NOMO-1 treated with DMSO at 0.1 percent for 48 hours (cell line): ENCODE measurements at regions not wholly inside any gene's neighbourhood (a gene's known extent, or its start where the extent isn't known, plus 50 kb on each side); places are given as distances from the start of the nearest gene placed in this dataset.

ENCODE experiments used
- DNase-seq: peaks from one replicate; lab custom pipeline; 2025; ENCODE audit not compliant: unreplicated experiment; lab: John Stamatoyannopoulos, UW

GRCh38 chr18:51630706-51631105 is 433.2 kb upstream of the MEX3C start:
- no peak for DNase-seq

- DNase-seq, result no peak
These were observed 440.4 kb upstream of the MEX3C start for GRCh38 chr18:51637881-51638280.

GRCh38 chr18:51639541-51639940 is 442.1 kb upstream of the MEX3C start:
- no peak for DNase-seq

GRCh38 chr18:51643483-51643882 is 446.0 kb upstream of the MEX3C start:
- DNase-seq, result no peak

- DNase-seq, result no peak
These were observed 448.1 kb upstream of the MEX3C start for GRCh38 chr18:51645607-51646006.

GRCh38 chr18:51647346-51647745 is 449.9 kb upstream of the MEX3C start:
- no peak for DNase-seq

- DNase-seq, result no peak
These were observed 450.5 kb upstream of the MEX3C start for GRCh38 chr18:51647942-51648341.

GRCh38 chr18:51649796-51650195 is 452.3 kb upstream of the MEX3C start:
- DNase-seq, result no peak

- no peak for DNase-seq
These were observed 454.3 kb upstream of the MEX3C start for GRCh38 chr18:51651761-51652160.

GRCh38 chr18:51653507-51654213 is 456.2 kb upstream of the MEX3C start:
- no peak for DNase-seq

- no peak for DNase-seq
These were observed 457.2 kb upstream of the MEX3C start for GRCh38 chr18:51654488-51655326.

GRCh38 chr18:51655327-51655698 is 457.8 kb upstream of the MEX3C start:
- no peak for DNase-seq

- no peak for DNase-seq
These were observed 458.8 kb upstream of the MEX3C start for GRCh38 chr18:51656249-51656648.

GRCh38 chr18:51658436-51658835 is 461.0 kb upstream of the MEX3C start:
- no peak for DNase-seq

GRCh38 chr18:51659781-51660180 is 462.3 kb upstream of the MEX3C start:
- DNase-seq, result no peak

- DNase-seq, result no peak
These were observed 462.8 kb upstream of the MEX3C start for GRCh38 chr18:51660188-51660715.

- no peak for DNase-seq
These were observed 466.8 kb upstream of the MEX3C start for GRCh38 chr18:51664236-51664635.

- DNase-seq, result no peak
These were observed 469.3 kb upstream of the MEX3C start for GRCh38 chr18:51666763-51667191.

GRCh38 chr18:51668101-51668500 is 470.6 kb upstream of the MEX3C start:
- DNase-seq, result peak; percentile 32

GRCh38 chr18:51668607-51669006 is 471.1 kb upstream of the MEX3C start:
- DNase-seq, result no peak

- no peak for DNase-seq
These were observed 489.1 kb upstream of the MEX3C start for GRCh38 chr18:51686590-51686989.
